ENCODE measurements at regions not wholly inside any gene's neighbourhood (a gene's known extent, or its start where the extent isn't known, plus 50 kb on each side); places are given as distances from the start of the nearest gene placed in this dataset.
"Not testable (repeated sequence)": the region's sequence is repeated elsewhere in the genome, so short reads cannot be mapped to it uniquely, and the experiment has no call there.

DNA sequence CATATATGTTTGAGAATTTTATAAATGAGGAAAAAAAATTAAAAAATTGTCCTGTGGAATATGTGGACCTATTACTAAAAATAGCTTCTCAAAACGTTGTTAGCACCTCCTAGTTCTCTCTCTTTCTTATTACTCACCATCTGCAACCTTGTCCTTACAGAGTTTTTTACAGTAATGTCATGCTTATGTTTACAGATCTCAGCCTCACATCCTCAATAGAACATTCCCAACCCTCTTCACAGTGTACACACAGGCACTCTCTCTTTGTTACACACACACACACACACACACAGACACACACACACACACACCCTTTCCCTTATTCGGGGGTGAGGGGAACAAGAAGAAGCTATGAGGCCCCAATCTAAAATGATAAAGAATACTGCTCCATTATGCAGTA lies 197.7 kb downstream of the SLITRK6 start:
- no peak for DNase-seq (ENCODE audit: low spot score)

DNA sequence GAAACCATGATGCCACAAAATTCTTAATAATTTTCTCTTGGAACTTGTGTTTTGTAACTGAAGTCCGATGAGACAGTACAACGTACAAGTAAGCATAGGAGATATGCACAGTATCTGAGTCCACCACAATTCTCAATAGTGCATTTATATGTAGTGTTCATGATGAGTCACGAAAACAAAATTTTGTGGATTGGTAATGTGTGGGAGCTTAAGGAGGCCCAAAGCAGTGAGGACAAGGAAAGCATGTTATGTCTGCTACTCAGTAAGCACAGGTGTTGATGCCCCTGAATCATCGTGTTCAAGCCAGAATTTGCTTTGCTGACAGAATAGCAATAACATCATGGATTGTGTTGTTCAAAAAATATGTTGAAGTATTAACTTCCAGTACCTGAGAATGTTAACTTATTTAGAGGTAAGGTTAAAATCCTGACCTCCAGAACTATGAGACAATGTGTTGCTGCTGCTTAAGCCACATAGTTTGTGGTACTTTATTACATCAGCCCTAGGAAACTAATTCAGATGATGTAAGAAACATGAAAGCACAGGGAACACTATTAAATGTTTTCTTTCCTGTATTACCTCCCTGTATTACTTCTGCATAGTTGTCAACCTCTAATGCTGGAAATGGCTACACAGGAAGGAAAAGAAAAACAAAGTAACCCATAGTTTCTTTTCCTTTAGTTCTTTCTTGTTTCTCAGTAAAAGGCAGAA lies 201.3 kb downstream of the SLITRK6 start:
- no peak for DNase-seq (ENCODE audit: low spot score)

DNA sequence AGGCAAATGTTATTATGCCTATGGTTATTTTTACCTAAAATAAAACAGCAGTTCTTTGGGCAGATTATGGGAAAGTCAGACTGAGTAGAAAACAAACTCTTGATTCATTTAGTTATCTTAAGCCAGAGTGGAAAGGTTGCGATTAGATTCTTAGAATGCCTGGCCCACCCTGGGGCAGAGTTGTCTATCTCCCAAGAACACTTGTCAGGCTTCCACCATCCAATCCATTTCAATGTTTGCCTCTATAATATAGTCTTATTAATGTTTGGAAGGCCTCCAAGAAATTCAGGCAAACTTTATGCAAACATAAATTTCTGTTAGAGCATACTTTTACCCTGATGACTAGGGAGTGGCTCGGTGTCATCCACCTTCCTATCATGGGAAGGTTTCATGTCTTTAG lies 207.0 kb downstream of the SLITRK6 start:
- DNase-seq (ENCODE audit: low spot score) = no peak

DNA sequence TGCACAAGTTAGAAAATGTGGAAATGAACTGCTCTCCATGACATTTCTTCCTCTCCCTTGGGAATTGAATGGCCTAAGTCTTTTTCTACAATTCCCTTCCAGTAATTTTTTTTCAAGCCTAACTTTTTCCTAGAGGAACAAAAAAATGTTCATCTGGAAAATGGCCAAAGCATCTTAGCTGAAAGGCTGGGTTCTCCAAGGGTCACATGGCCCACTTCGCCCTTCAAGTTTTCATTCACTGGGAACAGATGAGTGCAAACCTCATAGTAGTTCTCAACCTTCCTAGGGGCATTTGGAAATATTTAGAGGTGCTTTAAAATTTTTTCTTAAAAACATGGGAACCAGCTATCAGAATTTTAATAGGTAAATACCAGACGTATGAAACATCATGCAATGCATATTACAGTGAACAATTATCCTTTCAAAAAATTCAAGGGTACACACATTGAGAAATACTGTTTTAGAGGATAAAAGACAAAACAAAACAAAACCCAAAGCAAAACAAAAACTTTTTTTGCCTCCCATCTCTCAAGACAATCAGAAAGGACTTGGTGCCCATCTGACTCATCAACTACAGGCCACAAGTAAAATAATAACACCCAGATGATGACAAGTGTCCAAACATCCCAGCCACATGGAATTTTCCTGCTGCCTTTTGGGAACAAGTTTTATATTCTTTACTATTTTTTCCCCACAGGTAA lies 208.8 kb downstream of the SLITRK6 start:
- DNase-seq (ENCODE audit: low spot score) = no peak

DNA sequence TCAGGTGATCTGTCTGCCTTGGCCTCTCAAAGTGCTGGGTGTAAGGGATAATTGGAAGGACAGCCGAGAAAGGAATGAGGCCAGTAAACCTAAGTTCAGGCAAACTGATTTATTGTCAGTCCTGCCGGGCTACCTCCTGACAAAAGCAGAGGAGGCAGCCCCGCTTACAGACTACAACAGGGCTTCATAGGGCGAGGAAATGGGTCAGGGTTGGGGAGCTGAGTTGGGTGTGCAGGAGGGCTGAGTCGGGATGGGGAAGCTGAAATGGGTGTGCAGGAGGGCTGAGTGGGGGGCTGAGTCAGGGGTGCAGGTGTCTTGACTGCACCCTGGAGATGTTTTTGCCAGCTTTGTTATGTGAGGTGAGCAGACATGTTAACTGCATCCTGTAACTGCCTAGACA lies 210.2 kb downstream of the SLITRK6 start:
- DNase-seq (ENCODE audit: low spot score) = no peak

DNA sequence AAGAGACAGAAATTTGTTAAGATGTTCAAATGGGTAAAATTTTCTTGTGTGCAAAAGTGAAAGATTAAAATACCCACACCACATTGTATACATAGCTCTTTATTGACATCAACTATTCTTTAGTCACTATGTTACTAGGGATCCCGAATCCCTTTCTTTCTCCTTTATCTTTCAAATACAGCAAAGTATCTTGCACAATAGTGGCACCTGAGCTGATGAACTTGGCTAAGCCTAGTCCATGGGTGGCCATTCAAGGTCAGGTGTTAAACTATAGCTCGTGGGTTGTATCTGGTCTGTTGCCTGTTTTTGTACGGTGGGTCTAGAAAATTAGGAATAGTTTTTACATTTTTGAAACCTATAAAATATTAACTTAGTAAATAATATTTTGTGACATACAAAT lies 210.9 kb downstream of the SLITRK6 start:
- no peak for DNase-seq (ENCODE audit: low spot score)

DNA sequence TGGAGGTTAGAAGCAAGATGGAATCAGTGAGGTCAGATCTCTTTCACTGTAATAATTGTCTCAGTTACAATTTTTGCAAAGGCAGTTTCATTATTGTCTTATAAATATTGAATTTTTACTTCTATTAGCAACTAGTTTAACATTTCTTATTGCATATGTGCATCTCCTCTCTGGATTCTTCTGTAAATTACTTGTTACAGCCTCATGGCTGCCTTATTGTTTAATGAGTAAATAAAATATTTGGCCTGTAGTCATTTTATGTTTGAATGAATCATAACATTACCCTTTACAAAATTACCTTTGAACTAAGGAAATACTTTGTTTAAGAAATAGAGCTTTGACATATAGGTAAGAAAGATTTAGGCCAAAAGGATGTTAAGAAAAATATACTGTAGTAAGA lies 212.4 kb downstream of the SLITRK6 start:
- no peak for DNase-seq (ENCODE audit: low spot score)

DNA sequence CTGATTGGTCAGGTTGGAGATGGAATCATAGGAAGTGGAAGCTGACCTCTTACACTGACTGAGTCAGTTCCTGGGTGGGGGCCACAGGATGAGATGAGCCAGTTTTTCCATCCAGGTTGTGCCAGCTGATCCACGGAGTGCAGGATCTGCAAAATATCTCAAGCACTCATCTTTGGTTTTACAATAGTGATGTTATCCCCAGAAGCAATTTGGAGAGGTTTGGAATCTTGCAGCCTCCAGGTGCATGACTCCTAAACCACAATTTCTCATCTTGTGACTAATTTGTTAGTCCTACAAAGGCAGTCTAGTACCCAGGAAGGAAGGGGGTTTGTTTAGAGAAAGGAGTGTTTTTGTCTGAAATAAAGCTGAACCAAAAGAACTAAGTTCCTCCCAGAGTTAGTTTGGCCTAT lies 212.8 kb downstream of the SLITRK6 start:
- no peak for DNase-seq (ENCODE audit: low spot score)

DNA sequence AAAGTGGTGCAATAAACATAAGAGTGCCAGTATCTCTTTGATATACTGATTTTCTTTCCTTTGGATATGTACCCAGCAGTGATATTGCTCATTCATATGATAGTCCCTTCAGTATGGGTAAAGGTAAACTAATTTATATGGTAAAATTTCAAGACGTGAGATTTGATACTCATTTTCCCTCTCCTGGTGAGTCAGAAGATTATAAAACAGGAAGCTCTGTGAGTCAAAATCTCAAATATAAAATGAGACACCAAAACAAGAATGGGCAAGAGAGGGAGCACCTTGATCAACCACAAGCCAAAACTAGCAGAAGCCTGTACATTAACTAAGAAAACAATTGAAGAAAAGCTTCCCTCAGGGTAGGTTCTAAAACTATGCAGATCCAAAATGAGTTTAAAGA lies 216.3 kb downstream of the SLITRK6 start:
- no peak for DNase-seq (ENCODE audit: low spot score)

DNA sequence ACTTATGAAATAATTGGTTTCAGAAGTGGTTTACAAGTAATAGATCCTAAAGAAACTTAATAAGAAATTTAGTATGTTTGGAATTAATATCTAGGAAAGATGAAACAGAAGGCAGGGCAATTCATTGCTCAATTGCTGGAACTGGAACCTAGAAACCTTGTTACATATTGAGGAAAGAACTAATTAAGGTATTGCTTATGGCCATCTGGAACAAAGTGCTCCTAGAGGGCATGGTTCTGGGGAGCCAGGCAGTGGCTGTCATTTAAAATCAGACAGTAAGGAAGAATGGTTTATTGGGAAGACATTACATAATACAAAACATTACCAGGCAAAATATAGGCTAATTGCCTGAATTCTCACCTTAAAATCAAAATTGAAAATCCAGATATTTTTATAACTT lies 224.1 kb downstream of the SLITRK6 start:
- peak; percentile 74 for DNase-seq (ENCODE audit: low spot score)

DNA sequence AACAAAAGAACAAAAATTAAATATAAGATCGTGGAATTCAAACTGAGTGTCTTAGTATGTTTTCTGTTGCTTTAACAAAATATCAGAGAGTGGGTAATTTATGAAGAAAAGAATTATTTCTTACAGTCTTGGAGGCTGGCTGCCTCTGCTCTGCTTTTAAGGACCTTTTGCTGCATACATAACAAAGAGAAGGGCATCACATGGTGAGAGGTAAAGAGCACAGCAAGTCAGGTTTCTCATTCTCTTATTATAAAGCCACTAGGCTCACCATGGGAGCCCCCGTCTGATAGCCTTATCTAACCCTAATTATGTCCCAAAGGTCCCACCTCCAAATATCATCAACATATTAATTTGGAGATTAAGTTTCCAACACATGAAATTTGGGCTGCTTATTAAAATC lies 231.3 kb downstream of the SLITRK6 start:
- DNase-seq (ENCODE audit: low spot score) = no peak

DNA sequence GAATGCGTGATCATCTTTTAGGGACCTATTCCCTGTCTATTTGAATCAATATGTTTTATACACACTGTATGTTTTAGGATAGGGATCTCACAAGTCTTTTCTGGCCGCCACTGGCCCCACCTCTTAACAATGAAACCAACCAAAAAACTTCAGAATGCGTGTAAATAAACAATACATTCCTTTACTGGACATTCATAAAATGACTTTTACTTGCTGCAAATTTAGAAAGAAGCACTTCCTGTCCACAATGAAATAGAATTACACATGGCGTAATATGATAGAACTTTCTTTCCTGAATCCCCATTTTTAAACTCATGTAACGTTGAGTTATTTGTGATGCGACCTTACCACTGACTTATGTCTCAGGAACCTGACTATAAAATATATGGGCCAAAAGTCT lies 233.6 kb downstream of the SLITRK6 start:
- no peak for DNase-seq (ENCODE audit: low spot score)

DNA sequence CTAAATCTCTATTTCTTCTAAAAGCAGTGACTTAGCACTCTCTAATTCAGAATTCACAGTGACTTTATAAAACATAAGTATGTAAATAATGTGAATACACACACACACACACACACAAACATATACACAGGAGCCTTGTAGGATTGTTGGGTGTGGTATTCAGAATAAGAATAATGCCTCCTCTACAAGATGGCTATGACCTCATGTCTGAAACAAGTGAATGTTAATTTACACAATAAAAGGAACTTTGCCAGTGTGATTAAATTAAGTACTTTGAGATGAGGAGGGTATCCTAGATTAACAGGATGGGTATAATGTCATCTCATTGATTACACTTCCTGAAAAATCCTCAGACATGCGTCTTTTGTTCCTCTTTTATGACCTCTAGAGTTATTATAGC lies 234.6 kb downstream of the SLITRK6 start:
- DNase-seq (ENCODE audit: low spot score) = no peak

DNA sequence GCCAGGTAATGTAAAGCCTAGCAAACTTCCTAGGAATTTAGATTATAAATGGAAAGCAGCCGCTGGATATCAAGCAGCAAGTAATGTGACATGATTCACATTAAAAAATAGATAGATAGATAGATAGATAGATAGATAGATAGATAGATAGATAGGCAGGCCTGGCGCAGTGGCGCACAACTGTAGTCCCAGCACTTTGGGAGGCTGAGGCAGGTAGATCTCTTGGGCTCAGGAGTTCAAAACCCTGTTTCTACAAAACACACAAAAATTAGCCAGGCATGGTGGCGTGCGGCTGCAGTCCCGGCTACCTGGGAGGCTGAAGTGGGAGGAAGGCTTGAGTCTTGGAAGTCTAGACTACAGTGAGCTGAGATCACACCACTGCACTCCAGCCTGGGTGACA lies 236.9 kb downstream of the SLITRK6 start:
- no peak for DNase-seq (ENCODE audit: low spot score)

DNA sequence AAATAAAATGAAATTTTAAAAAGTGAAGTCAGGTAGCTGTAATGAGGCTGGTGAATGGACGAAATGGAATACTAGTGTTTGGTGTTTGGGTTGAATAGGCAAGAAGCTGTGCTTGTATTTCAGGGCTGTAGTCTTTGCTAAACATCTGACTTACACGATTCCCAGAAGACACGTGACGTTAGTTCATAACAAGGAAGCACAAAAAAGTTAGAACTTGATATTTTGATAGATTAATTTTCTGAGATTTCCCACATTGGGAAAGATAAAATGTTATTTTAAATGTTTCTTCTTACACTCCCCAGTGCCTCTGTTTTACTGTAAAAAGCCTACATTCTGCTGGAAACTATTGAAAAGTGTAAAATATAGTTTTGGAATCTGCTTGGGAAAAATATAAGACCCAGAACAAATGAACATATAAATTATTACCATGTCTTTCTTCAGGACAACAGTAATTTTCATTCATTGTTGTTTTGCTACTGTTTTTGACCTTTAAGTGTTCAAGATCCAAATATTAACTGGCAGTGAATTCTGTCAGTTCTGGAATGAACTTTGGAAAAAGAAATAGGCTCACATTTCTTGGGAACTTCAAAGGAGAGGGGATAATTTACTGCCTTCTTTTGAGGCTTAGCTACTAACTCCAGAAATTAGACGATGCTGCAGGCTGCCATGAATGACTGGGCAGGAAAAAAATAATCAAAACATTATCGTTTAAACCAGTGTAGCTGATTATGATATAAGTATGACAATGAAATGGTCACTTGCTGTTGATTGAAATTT lies 241.3 kb downstream of the SLITRK6 start:
- DNase-seq (ENCODE audit: low spot score) = no peak

DNA sequence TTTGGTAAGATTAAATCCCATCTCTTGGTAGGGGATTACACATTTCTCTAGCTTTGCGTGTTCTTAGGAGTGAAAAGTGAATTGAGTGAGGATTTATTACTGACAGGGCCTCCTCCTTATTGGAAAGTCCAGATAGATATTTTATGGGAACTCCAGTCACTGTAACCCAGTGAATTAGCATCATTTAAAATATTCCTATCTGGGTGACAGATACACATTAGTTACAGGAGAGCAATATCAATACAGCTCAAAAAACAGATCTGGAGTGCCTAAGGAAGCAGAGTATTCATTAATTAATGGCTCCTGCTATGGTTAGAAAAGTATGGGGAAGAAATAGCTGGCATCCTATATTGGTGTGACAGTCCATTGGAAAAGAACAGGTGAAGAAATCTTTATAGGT lies 248.2 kb downstream of the SLITRK6 start:
- DNase-seq (ENCODE audit: low spot score) = no peak

DNA sequence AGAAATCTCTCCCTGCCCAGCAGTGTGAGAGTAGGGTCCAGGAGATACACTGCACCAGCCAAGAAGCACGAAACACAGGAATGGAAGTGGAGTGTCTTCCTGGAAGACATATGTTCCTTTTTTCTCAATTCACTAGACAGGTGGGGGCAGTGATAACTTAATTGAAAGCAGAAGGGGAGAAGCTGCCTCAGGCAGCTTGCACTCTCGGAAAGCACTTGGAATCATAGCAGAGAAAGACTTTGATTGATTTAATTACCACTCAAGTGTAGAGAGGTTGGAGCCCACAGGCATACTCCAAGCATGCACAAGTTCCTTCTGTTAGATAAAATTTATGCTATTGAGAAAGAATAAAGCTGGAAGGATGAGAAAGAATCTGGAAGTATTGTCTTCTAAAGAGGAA lies 249.4 kb downstream of the SLITRK6 start:
- DNase-seq (ENCODE audit: low spot score) = no peak

DNA sequence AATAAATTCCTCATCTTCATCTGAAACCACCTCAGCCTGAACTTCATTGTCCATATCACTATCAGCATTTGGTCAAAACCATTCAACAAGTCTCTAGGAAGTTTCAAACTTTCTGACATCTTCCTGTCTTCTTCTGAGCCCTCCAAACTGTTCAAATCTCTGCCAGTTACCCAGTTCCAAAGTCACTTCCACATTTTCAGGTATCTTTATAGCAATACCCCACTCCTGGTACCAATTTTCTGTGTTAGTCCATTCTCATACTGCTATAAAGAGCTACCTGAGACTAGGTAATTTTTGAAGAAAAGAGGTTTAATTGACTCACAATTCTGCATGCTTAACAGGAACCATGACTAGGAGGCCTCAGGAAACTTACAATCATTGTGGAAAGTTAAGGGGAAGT lies 250.4 kb downstream of the SLITRK6 start:
- not testable (repeated sequence) for DNase-seq (ENCODE audit: low spot score)

DNA sequence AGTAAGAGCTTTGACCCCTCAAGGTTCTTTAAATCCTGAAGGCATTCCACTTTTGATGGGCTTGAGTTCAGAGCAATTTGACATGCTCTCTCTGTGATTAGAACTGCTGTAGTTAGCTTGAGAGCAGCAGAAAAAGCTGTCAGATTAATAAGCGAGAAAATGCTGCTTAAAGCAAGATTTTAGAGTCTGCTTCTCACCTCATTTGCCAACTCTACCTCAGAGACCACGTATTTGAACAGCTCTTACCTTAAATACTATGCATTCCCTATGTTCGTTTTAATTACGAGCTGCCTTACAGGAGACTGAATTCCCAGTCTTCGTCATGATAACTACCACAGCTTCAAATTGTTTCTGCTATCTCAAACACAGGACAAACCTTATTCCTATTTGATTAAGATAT lies 253.4 kb downstream of the SLITRK6 start:
- DNase-seq (ENCODE audit: low spot score) = no peak

DNA sequence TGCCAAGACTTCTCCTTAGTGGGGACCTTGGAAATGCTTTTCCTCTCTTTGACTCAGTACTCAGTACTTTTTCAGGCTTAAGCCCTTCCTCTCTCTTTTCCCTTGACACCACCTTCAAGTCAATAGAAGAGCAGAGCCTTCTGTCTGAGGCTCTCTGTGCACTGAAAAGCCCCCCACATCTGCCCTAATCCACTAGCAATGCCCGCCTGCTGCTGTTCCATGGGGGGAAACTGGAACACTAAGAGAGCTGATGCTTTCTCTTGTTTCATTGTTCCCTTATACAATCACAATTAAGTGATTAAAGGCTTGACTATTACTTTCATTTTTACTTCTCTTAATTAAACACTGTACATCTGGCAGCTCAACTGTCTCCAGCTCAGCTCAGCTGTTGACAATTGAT lies 254.5 kb downstream of the SLITRK6 start:
- DNase-seq (ENCODE audit: low spot score) = no peak

DNA sequence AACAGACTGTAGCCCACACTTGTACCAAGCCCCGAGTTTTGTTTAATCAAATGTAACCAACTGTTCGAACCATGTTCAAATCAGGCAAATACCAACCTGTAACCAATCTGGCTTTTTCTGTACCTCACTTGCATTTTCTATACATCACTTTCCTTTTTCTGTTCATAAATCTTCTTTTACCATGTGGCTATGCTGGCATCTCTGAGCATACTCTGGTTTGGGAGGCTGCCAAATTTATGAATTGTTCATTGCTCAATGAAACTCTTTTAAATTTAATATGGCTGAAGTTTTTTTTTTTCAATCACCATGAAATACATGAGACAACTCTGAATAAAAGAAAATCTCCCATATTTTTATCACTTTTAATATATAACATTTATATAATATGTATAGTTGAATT lies 256.1 kb downstream of the SLITRK6 start:
- DNase-seq (ENCODE audit: low spot score) = no peak

DNA sequence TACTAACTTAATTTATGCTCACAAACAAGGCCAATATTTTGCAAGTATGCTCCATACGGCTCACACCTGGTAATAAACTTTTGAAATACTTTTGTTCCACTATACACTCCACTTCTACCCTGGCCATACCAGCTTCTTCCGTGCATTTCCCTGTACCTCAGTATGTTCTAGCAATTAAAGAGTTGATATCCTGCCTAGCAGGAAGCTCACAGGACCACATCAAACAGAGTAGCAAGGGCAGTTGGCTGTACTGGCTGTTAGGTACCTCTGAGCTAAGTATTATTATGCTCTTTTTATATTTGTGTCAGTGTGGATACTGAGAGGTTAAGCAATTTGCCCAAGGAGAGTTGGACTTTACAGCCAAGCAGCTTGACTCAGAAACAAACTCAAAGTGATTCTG lies 257.7 kb downstream of the SLITRK6 start:
- no peak for DNase-seq (ENCODE audit: low spot score)

DNA sequence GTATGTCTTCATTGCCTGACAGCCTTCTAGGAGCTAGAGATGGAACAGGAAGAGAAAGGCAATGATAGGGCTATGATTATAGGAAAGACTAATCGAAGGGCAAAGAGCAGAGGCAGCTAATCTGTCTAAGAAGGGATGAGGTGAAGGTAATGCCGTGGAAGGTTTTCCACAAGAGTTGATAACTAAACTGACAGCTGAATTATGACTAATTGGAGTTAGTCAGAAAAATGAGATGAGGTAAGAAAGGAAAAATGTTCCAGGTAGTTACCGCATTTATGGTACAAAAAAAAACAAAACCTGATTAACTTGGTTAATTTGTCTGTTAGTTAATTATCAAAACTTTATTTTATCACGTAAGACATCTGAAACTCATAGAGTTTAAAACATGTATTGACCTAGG lies 260.3 kb downstream of the SLITRK6 start:
- no peak for DNase-seq (ENCODE audit: low spot score)
